ENCODE measurements at regions not wholly inside any gene's neighbourhood (a gene's known extent, or its start where the extent isn't known, plus 50 kb on each side); places are given as distances from the start of the nearest gene placed in this dataset.

- Histone ChIP-seq H3K27me3 (no peaks in the 10 kb centered on the region), H3K36me3 (no peaks in the 10 kb centered on the region), H3K4me1 (peaks cover 10% of the 10 kb centered on the region), H3K27ac (no peak overlapping the region), H3K9me3 (no peaks in the 10 kb centered on the region), H3K4me3 (no peak overlapping the region)
- no peak for TF ChIP-seq POLR2A (IDR thresholded peaks at IDR 0.05)
- TF ChIP-seq POLR2AphosphoS5 (IDR thresholded peaks at IDR 0.05; ENCODE audit: insufficient read depth in 1 of 2, low read depth in 1 of 2) = no peak
- TF ChIP-seq CTCF (IDR thresholded peaks at IDR 0.05) = no peak
- intact Hi-C loops (cut with DNase I) = loop anchor here (5.0 kb wide), 1 partner anchor 1021 kb away; a partner anchor contains a TSS
- no peak for DNase-seq (ENCODE audit: extremely low spot score in 2 of 2)
Measured at GRCh38 chr6:27128311-27129094, 119.0 kb upstream of the PRSS16 start.

GRCh38 chr6:27129095-27129815, 118.2 kb upstream of the PRSS16 start:
- H3K4me1 ChIP-seq = peaks cover 17% of the 10 kb centered on the region
- no peak overlapping the region for H3K4me3 ChIP-seq
- H3K27ac ChIP-seq = no peak overlapping the region
- no peak for DNase-seq (ENCODE audit: extremely low spot score in 2 of 2)
- TF ChIP-seq POLR2AphosphoS5 (IDR thresholded peaks at IDR 0.05; ENCODE audit: insufficient read depth in 1 of 2, low read depth in 1 of 2) (no peak), CTCF (IDR thresholded peaks at IDR 0.05) (no peak), POLR2A (IDR thresholded peaks at IDR 0.05) (no peak)
- intact Hi-C loops (cut with DNase I) = loop anchor here (5.0 kb wide), 1 partner anchor 1022 kb away; a partner anchor contains a TSS
- no peaks in the 10 kb centered on the region for H3K36me3 ChIP-seq
- no peaks in the 10 kb centered on the region for H3K27me3 ChIP-seq
- no peaks in the 10 kb centered on the region for H3K9me3 ChIP-seq

GRCh38 chr6:27129917-27130316, 117.6 kb upstream of the PRSS16 start:
- H3K27me3 ChIP-seq = no peaks in the 10 kb centered on the region
- intact Hi-C loops (cut with DNase I) = loop anchor here (5.0 to 10.0 kb wide), 3 partner anchors 345 to 1105 kb away; partner anchors contain the start of gene ZNF184
- no peaks in the 10 kb centered on the region for H3K9me3 ChIP-seq
- no peaks in the 10 kb centered on the region for H3K36me3 ChIP-seq
- DNase-seq (ENCODE audit: extremely low spot score in 2 of 2) = no peak
- TF ChIP-seq POLR2A (IDR thresholded peaks at IDR 0.05) (no peak), CTCF (IDR thresholded peaks at IDR 0.05) (no peak), POLR2AphosphoS5 (IDR thresholded peaks at IDR 0.05; ENCODE audit: insufficient read depth in 1 of 2, low read depth in 1 of 2) (no peak)
- H3K4me1 ChIP-seq = peaks cover 20% of the 10 kb centered on the region
- no peak overlapping the region for H3K27ac ChIP-seq
- no peak overlapping the region for H3K4me3 ChIP-seq

GRCh38 chr6:27130668-27131428, 116.7 kb upstream of the PRSS16 start:
- Histone ChIP-seq H3K27ac (peak overlapping the region; percentile 90), H3K36me3 (no peaks in the 10 kb centered on the region), H3K4me3 (peak overlapping the region; percentile 58 to 61), H3K9me3 (no peaks in the 10 kb centered on the region), H3K4me1 (peaks cover 20% of the 10 kb centered on the region), H3K27me3 (no peaks in the 10 kb centered on the region)
- no peak for DNase-seq (ENCODE audit: extremely low spot score in 2 of 2)
- TF ChIP-seq CTCF (IDR thresholded peaks at IDR 0.05) = no peak
- TF ChIP-seq POLR2AphosphoS5 (IDR thresholded peaks at IDR 0.05; ENCODE audit: insufficient read depth in 1 of 2, low read depth in 1 of 2) = no peak
- TF ChIP-seq POLR2A (IDR thresholded peaks at IDR 0.05) = no peak
- intact Hi-C loops (cut with DNase I) = loop anchor here (10.0 kb wide), 2 partner anchors 344 to 1106 kb away; partner anchors contain the start of gene ZNF184
